ENCODE measurements at regions not wholly inside any gene's neighbourhood (a gene's known extent, or its start where the extent isn't known, plus 50 kb on each side); places are given as distances from the start of the nearest gene placed in this dataset.

GRCh38 chr4:28883211-28883610, 1837.0 kb upstream of the PCDH7 start:
- TF ChIP-seq POLR2A (IDR thresholded peaks at IDR 0.05; ENCODE audit: low read length) (no peak), GATA1 (IDR thresholded peaks at IDR 0.05; ENCODE audit: low read depth, low read length) (no peak)
